Bronchial epithelial cell (primary cell): ENCODE measurements at regions not wholly inside any gene's neighbourhood (a gene's known extent, or its start where the extent isn't known, plus 50 kb on each side); places are given as distances from the start of the nearest gene placed in this dataset.

Source experiments
- DNase-seq: peaks from one replicate; pipeline ENCODE4 v3.0.0-alpha.2; 2010; ENCODE audit warnings: low read depth
- FAIRE-seq: peaks from 2 replicates; lab custom pipeline; 2011; peaks lifted over from hg19 to GRCh38; lab: Jason Lieb, UNC
- H3K27me3 ChIP-seq: 2 replicates; pipeline ENCODE4 v1.5.1; 2011; ENCODE audit warnings: low read length; ENCODE audit not compliant: control insufficient read depth, insufficient read depth
- H3K36me3 ChIP-seq: 2 replicates; pipeline ENCODE4 v1.5.1; 2011; ENCODE audit warnings: low read length; ENCODE audit not compliant: control insufficient read depth, insufficient read depth
- H3K4me3 ChIP-seq: 2 replicates; pipeline ENCODE4 v1.5.1; 2011; ENCODE audit warnings: mild to moderate bottlenecking, low read depth, low read length, control low read depth
- CTCF ChIP-seq: IDR thresholded peaks from 2 replicates; pipeline ENCODE4 v1.5.1; 2011; ENCODE audit warnings: mild to moderate bottlenecking, moderate library complexity, low read length, control low read depth, inconsistent platforms; ENCODE audit not compliant: insufficient read depth, severe bottlenecking

GRCh38 chr11:16408619-16409018 lies 52.3 kb upstream of the SOX6 start:
- Histone ChIP-seq H3K36me3 (no peaks in the 10 kb centered on the region), H3K27me3 (no peaks in the 10 kb centered on the region), H3K4me3 (no peak overlapping the region)
- TF ChIP-seq CTCF = no peak
- DNase-seq (no peak), FAIRE-seq (no peak)

GRCh38 chr11:16406226-16406625 lies 49.9 kb upstream of the SOX6 start:
- Histone ChIP-seq H3K27me3 (no peaks in the 10 kb centered on the region), H3K4me3 (no peak overlapping the region), H3K36me3 (no peaks in the 10 kb centered on the region)
- no peak for TF ChIP-seq CTCF
- DNase-seq = no peak
- FAIRE-seq = no peak
